Activated CD8-positive, alpha-beta memory T cell treated with anti-CD3 and anti-CD28 coated beads, Interleukin-2, amount 10 ng/mL, durations not matched to agents 7 days and 5 days (primary cell): ENCODE measurements at regions not wholly inside any gene's neighbourhood (a gene's known extent, or its start where the extent isn't known, plus 50 kb on each side); places are given as distances from the start of the nearest gene placed in this dataset.

ENCODE experiments used
- ATAC-seq: fragments of 150-1000 bp; cut with Tn5 transposase; one replicate; pipeline ENCODE4 v1.10.0; 2021; ENCODE audit warnings: moderate library complexity
- CTCF ChIA-PET: fragments of 350-600 bp; sonication (Branson Sonifier 250); formaldehyde crosslinking; loops from one replicate; lab custom pipeline; 2021; ENCODE audit warnings: antibody characterized with exemption; lab: Charles Lee
- DNase-seq: peaks from one replicate; pipeline ENCODE4 v3.0.0-alpha.2; 2020
- H3K27ac Mint-ChIP-seq: one replicate; pipeline ENCODE4 v1.8.0; 2021; ENCODE audit warnings: mild to moderate bottlenecking, mixed read lengths
- H3K27me3 Mint-ChIP-seq: one replicate; pipeline ENCODE4 v1.8.0; 2021; ENCODE audit warnings: mixed read lengths
- H3K36me3 Mint-ChIP-seq: one replicate; pipeline ENCODE4 v1.8.0; 2021; ENCODE audit warnings: mild to moderate bottlenecking, mixed read lengths
- H3K4me1 Mint-ChIP-seq: one replicate; pipeline ENCODE4 v1.8.0; 2021; ENCODE audit warnings: mixed read lengths
- H3K4me3 Mint-ChIP-seq: one replicate; pipeline ENCODE4 v1.8.0; 2021; ENCODE audit warnings: mild to moderate bottlenecking, moderate library complexity, mixed read lengths
- H3K9me3 Mint-ChIP-seq: one replicate; pipeline ENCODE4 v1.8.0; 2022; ENCODE audit warnings: low read depth, mixed read lengths

DNA sequence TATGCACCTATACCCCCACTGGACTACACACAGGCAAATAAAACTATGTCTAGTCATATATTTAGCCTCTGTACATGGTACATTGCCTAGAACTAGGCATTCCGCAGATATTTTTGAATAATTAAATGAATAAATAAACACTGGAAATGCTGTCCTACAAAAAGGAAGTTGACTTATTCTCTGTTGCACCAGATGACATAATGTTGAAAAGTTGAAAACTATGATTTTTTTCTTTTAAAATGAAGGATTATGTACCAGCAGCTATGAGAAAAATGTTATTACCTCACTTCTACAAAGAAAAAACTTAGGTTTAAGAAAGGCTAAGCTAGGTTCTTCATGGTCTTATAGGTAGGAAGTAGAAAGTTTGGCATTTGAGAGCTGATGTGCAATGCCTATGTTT, 856.6 kb downstream of the METTL15 start:
- DNase-seq = no peak

DNA sequence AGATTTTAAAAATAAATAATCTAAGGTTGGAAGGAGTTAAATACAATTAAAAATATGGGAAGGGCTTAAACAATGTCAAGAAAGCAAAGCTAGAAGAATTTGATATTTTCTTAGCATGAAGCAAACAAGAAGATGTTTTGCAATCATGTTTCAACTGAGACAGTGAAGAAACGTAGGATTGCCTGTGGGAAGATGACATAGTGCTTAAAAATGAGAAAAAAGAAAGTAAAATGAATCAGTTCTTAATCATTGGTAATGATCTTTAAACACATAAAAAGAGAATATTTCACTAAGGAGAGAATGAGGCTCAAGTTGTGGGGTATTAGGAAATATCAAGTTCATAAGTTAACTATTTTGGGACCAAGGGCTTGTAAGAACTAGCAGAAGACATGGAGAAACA, 855.0 kb downstream of the METTL15 start:
- Mint-ChIP-seq H3K9me3 (peaks cover 10% of the 10 kb centered on the region), H3K4me1 (no peaks in the 10 kb centered on the region), H3K36me3 (no peaks in the 10 kb centered on the region), H3K4me3 (no peak overlapping the region), H3K27ac (no peak overlapping the region), H3K27me3 (no peaks in the 10 kb centered on the region)
- no peak for ATAC-seq
- CTCF ChIA-PET = no interaction called here
- no peak for DNase-seq

More for the DNA sequence above, 856.6 kb downstream of the METTL15 start:
- H3K4me3 Mint-ChIP-seq = no peak overlapping the region
- H3K9me3 Mint-ChIP-seq = peaks cover 11% of the 10 kb centered on the region
- H3K4me1 Mint-ChIP-seq = no peaks in the 10 kb centered on the region
- no peaks in the 10 kb centered on the region for H3K36me3 Mint-ChIP-seq
- H3K27me3 Mint-ChIP-seq = no peaks in the 10 kb centered on the region
- no peak for ATAC-seq
- CTCF ChIA-PET = no interaction called here
- H3K27ac Mint-ChIP-seq = no peak overlapping the region

DNA sequence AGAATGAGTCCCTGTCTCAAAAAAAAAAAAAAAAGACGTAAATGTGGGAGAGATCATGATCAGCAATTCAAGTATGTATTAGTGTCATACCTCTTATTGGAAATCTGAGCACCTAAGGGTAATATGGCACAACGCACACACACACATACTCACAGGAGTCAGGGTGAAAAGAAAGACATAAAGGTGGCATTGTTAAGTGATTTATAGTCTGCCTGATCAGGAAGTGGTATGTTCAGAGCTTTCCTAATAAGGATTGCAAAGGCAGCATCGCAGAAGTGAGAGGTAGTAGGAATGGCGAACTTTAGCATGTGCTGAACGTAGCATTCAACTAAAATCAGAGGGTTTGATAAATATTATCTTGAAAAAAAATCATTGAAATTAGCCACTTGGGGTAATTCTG, 854.3 kb downstream of the METTL15 start:
- H3K27me3 Mint-ChIP-seq = no peaks in the 10 kb centered on the region
- H3K9me3 Mint-ChIP-seq = peaks cover 8% of the 10 kb centered on the region
- H3K4me3 Mint-ChIP-seq = no peak overlapping the region
- H3K27ac Mint-ChIP-seq = no peak overlapping the region
- CTCF ChIA-PET = no interaction called here
- H3K4me1 Mint-ChIP-seq = no peaks in the 10 kb centered on the region
- no peaks in the 10 kb centered on the region for H3K36me3 Mint-ChIP-seq
- no peak for ATAC-seq
- DNase-seq = no peak

DNA sequence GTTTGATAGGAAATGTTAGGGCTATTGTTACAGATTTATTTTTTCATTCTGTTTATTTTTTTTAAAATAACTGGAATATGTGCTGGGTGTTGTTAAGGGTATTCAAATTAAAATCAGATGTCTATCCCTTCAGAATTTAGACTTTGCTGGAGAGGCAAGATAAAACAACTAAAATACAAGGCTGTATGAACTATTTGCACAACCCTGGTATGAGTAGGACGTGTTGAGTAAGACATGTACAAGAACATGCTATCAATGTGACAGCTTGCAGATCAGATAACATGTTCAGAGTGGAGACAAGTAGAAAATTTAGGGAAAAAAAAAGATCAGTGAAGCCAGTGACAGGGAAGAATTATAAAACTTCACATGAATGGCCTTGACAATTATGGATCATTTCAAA, 853.5 kb downstream of the METTL15 start:
- DNase-seq (no peak), ATAC-seq (no peak)
- no peaks in the 10 kb centered on the region for H3K27me3 Mint-ChIP-seq
- no peak overlapping the region for H3K4me3 Mint-ChIP-seq
- no peaks in the 10 kb centered on the region for H3K36me3 Mint-ChIP-seq
- CTCF ChIA-PET = no interaction called here
- H3K27ac Mint-ChIP-seq = no peak overlapping the region
- H3K9me3 Mint-ChIP-seq = peaks cover 10% of the 10 kb centered on the region
- H3K4me1 Mint-ChIP-seq = no peaks in the 10 kb centered on the region

DNA sequence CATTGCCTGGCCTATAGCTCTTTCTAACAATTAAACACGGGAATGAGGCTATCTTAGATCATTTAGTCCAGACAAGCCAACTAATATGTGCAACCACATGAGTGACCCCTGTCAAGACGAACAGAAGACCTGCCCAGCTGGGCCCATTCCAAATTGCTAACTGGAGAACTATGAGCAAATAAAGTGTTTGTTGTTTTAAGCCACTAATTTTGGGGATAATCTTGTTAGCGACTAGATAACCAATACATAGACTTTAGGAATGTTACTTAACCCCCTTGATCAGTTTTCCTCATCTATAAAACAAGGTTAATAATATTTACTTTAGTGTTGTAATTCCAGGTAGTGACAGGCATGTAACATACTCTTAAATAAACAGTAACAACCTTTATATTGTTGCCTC, 848.3 kb downstream of the METTL15 start:
- Mint-ChIP-seq H3K4me3 (no peak overlapping the region), H3K9me3 (peaks cover 15% of the 10 kb centered on the region), H3K4me1 (no peaks in the 10 kb centered on the region), H3K36me3 (no peaks in the 10 kb centered on the region), H3K27ac (no peak overlapping the region), H3K27me3 (no peaks in the 10 kb centered on the region)
- DNase-seq (no peak), ATAC-seq (no peak)
- CTCF ChIA-PET = no interaction called here

DNA sequence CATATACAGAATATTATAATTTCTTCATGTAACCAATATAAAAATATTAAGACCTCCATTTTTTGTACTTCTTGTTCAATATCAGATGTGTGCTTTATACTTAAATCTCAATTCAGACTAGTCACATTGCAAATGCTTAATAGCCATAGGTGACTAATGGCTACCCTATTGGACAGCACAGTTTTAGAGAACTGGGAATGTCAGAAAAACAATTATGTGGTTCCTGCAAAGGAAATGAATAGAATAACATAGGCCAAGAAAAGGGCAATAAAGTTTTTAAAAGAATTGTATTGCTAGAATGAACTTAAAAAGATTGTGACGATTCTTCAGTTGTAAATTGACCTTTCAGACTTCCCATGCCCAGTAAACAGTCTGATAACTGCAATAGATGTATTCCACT, 843.0 kb downstream of the METTL15 start:
- CTCF ChIA-PET = no interaction called here

DNA sequence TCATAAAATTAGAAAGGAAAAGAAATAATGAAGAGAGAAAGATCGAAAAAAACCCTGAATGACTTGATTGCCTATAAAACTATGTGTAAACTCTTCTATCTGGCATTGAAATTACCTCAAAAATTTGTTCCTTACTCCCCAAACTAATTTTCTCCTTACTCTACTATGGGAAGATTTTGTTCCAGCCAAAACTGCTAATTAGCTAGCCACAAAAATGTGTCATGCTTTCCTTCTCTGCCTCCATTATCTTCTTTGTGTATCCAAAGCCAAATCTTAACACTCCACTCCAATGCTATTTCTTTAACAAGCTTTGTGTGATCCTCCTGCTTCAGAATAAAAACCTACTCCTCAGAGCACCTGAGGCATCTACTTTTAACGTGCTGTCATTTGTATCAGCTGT, 831.2 kb downstream of the METTL15 start:
- Mint-ChIP-seq H3K4me3 (no peak overlapping the region), H3K9me3 (peaks cover 10% of the 10 kb centered on the region), H3K36me3 (no peaks in the 10 kb centered on the region), H3K4me1 (no peaks in the 10 kb centered on the region), H3K27me3 (no peaks in the 10 kb centered on the region), H3K27ac (no peak overlapping the region)
- ATAC-seq (no peak), DNase-seq (no peak)
- CTCF ChIA-PET = interaction anchor here (1.2 kb wide), 1 partner anchor 8 kb away, joined by 3 read pairs; no protein-coding TSS in a partner anchor

More for the DNA sequence above, 843.0 kb downstream of the METTL15 start:
- no peaks in the 10 kb centered on the region for H3K36me3 Mint-ChIP-seq
- H3K9me3 Mint-ChIP-seq = peaks cover 8% of the 10 kb centered on the region
- H3K4me1 Mint-ChIP-seq = no peaks in the 10 kb centered on the region
- no peaks in the 10 kb centered on the region for H3K27me3 Mint-ChIP-seq
- H3K27ac Mint-ChIP-seq = no peak overlapping the region
- ATAC-seq (no peak), DNase-seq (no peak)
- no peak overlapping the region for H3K4me3 Mint-ChIP-seq

DNA sequence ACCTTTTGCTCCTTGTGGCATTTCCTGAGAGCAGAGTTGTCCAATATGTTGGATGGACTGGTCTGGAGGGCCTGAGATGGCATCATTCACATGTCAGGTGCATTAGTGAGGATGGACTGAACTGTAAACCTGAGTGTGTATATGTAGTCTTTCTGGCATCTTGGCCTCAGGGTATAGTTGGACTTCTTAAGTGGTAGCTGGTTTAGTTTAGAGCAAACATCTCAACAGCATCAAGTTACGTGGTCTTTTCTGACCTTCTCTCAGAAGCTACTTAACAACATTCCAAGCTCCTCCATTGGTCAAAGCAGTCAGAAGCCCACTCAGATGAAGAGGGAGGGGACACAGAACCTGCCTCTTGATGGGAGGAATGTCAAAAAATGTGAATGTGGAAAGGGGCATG, 829.9 kb downstream of the METTL15 start:
- H3K9me3 Mint-ChIP-seq = peaks cover 8% of the 10 kb centered on the region
- H3K27ac Mint-ChIP-seq = no peak overlapping the region
- no peaks in the 10 kb centered on the region for H3K36me3 Mint-ChIP-seq
- H3K27me3 Mint-ChIP-seq = no peaks in the 10 kb centered on the region
- CTCF ChIA-PET = no interaction called here
- ATAC-seq = no peak
- H3K4me1 Mint-ChIP-seq = no peaks in the 10 kb centered on the region
- no peak overlapping the region for H3K4me3 Mint-ChIP-seq
- DNase-seq = no peak

DNA sequence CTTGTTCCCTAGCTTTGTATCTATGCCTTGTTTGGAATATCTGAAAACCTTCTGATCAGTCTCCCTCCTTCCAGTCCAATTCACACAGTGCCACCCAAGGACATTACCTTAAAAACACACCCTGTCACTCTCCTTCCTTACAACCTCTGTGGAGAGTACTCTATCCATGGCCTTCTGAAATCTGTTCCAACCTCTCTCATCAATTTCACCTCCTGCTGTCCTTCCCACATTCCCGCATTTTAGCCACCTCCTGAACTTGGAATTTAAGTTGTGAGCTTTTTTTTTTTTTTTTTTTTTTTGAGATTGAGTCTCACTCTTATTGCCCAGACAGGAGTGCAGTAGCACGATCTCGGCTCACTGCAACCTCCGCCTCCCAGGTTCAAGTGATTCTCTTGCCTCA, 824.8 kb downstream of the METTL15 start:
- CTCF ChIA-PET = no interaction called here
- no peaks in the 10 kb centered on the region for H3K4me1 Mint-ChIP-seq
- DNase-seq (no peak), ATAC-seq (no peak)
- no peaks in the 10 kb centered on the region for H3K27me3 Mint-ChIP-seq
- H3K36me3 Mint-ChIP-seq = no peaks in the 10 kb centered on the region
- H3K4me3 Mint-ChIP-seq = no peak overlapping the region
- no peak overlapping the region for H3K27ac Mint-ChIP-seq
- H3K9me3 Mint-ChIP-seq = peaks cover 13% of the 10 kb centered on the region

DNA sequence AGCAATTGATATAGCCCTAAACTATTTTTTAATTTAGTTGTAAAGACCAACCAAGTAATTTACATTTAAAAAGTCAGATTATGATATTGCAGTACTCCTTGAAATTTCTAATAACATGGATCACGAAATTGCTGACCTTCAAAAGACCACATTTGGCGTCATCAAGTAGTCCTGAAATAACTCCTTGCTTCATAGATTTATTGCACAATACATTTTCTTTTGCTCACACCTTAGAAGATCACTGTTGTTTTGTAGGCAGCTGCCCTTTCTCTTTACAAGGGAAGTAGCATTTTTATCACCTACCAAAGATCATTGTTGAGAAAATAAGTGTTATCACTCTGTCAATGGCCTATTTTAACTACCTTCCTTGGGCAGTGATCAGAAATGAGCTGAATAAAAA, 815.8 kb downstream of the METTL15 start:
- CTCF ChIA-PET = no interaction called here
- Mint-ChIP-seq H3K27ac (no peak overlapping the region), H3K27me3 (no peaks in the 10 kb centered on the region), H3K9me3 (peaks cover 14% of the 10 kb centered on the region), H3K36me3 (no peaks in the 10 kb centered on the region), H3K4me3 (no peak overlapping the region), H3K4me1 (no peaks in the 10 kb centered on the region)
- ATAC-seq (no peak), DNase-seq (no peak)

DNA sequence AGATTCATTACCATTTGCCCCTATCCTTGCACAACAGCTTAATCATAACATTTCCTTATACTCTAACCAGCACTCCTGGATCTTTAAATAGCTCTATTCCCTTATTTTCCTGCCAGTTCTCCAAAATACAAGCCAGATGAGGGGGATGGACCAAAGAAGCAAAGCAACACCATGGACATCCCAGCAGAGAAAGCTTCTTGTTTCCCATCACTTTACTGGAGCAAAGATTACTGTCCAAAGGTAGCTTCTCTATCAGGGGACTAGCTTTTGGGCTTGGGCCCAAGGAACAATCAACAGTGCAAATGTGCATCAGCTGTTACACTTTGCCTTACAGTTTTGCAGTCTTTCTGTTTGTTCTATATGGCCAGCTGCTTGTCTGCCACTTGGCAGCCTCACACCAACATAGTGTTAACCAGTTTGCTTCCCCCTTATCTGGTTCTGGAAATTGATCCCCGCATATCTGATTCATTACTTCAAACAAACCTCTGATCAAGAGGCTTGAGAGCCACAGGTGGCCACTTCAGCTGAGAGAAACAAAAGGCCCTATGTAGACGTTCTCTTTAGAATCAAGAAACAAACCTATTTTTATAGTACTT, 814.3 kb downstream of the METTL15 start:
- no peak overlapping the region for H3K27ac Mint-ChIP-seq
- ATAC-seq (no peak), DNase-seq (no peak)
- H3K9me3 Mint-ChIP-seq = peaks cover 17% of the 10 kb centered on the region
- no peaks in the 10 kb centered on the region for H3K27me3 Mint-ChIP-seq
- no peaks in the 10 kb centered on the region for H3K4me1 Mint-ChIP-seq
- H3K36me3 Mint-ChIP-seq = no peaks in the 10 kb centered on the region
- no peak overlapping the region for H3K4me3 Mint-ChIP-seq
- CTCF ChIA-PET = no interaction called here

DNA sequence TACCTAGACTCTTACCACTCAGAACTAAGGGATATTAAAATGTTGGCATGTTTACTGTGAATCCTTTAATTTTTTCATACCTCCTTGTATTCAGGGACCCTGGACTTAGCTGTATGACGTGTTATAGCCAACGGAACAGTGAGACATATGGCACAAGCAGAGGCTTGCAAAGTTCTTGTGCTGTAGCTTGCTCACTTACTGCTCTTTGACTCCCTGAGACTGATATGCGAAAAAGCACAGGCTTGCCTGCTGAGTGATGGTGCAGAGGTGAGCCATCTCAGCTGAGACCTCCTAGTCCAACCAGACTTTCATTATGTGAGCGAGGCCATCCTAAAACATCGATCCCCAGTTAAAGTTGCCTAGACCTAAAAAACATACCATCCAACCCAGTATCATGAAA, 811.0 kb downstream of the METTL15 start:
- H3K4me3 Mint-ChIP-seq = no peak overlapping the region
- no peak for ATAC-seq
- peaks cover 15% of the 10 kb centered on the region for H3K9me3 Mint-ChIP-seq
- no peaks in the 10 kb centered on the region for H3K27me3 Mint-ChIP-seq
- no peak overlapping the region for H3K27ac Mint-ChIP-seq
- no peaks in the 10 kb centered on the region for H3K36me3 Mint-ChIP-seq
- H3K4me1 Mint-ChIP-seq = no peaks in the 10 kb centered on the region
- DNase-seq = no peak
- CTCF ChIA-PET = no interaction called here

DNA sequence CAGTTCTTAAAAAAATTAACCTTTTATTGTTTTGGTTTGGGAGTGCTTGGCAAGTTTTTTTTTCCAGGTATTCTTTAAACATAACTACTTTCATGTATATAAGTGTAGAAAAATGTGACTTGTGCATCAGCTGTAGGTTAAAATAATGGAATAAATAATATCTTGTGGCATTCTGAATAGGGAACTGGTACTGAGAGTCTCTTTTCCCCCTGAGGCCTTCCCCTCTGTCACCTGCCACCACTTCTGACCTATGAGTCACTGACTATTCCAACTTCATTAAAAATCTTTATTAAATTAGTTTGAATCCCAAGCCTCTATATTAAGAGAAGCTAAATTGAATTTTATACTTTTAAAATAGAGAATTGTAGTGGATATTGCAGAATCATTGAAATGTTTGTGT, 805.7 kb downstream of the METTL15 start:
- H3K4me1 Mint-ChIP-seq = no peaks in the 10 kb centered on the region
- CTCF ChIA-PET = no interaction called here
- DNase-seq (no peak), ATAC-seq (no peak)
- H3K36me3 Mint-ChIP-seq = no peaks in the 10 kb centered on the region
- H3K4me3 Mint-ChIP-seq = no peak overlapping the region
- H3K27me3 Mint-ChIP-seq = no peaks in the 10 kb centered on the region
- no peak overlapping the region for H3K27ac Mint-ChIP-seq
- H3K9me3 Mint-ChIP-seq = peaks cover 17% of the 10 kb centered on the region

DNA sequence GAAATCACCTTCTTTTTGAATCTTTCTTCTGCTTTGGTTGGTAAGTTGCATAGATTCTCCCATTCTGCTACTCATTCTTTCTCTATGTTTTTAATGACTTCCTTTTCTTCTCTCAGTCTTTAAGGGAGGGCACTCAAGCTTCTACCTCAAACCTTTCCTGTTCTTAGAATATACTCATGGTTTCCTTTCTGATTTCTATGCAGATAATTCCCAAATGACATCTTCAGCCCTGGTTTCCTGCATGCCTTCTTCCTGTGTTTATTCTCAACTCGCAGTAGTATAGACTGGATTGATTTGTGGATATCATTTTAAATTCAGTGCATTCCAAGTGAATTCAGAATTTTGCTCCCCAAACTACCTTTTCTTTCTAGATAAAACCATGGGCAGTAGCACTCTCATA, 803.6 kb downstream of the METTL15 start:
- DNase-seq (no peak), ATAC-seq (no peak)
- H3K4me1 Mint-ChIP-seq = no peaks in the 10 kb centered on the region
- H3K9me3 Mint-ChIP-seq = peaks cover 17% of the 10 kb centered on the region
- H3K27me3 Mint-ChIP-seq = no peaks in the 10 kb centered on the region
- no peaks in the 10 kb centered on the region for H3K36me3 Mint-ChIP-seq
- H3K27ac Mint-ChIP-seq = no peak overlapping the region
- CTCF ChIA-PET = no interaction called here
- no peak overlapping the region for H3K4me3 Mint-ChIP-seq

DNA sequence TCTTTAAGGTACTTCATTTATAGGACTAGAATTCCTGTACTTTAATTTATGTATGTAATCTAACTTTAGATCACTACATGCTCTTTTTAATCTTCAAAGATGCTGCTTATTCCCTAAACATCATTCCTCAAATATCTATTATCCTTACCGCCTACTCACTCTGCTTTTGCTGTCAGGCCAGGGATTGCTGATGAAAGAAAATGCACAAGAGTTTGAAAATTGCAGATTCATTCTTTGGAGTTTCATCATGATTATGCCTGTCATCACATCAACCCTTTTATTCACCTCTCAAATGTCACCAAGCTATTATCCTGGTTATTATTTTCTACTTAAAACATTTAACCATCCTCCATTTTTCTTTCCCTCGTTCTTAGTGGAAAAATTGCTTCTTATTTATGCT, 802.7 kb downstream of the METTL15 start:
- Mint-ChIP-seq H3K27me3 (no peaks in the 10 kb centered on the region), H3K9me3 (peaks cover 12% of the 10 kb centered on the region), H3K4me3 (no peak overlapping the region), H3K27ac (no peak overlapping the region), H3K36me3 (no peaks in the 10 kb centered on the region), H3K4me1 (no peaks in the 10 kb centered on the region)
- ATAC-seq (no peak), DNase-seq (no peak)
- CTCF ChIA-PET = no interaction called here
